ENCODE measurements at regions not wholly inside any gene's neighbourhood (a gene's known extent, or its start where the extent isn't known, plus 50 kb on each side); places are given as distances from the start of the nearest gene placed in this dataset.

- TF ChIP-seq POLR2A (IDR thresholded peaks at IDR 0.05) (no peak), CTCF (IDR thresholded peaks at IDR 0.05) (no peak)
Observed at GRCh38 chr16:21339269-21339641, 61.2 kb upstream of the CRYM start.

All from adrenal gland (tissue), 5 donors.